ENCODE measurements at regions not wholly inside any gene's neighbourhood (a gene's known extent, or its start where the extent isn't known, plus 50 kb on each side); places are given as distances from the start of the nearest gene placed in this dataset.

- no peak for TF ChIP-seq CTCF (IDR thresholded peaks at IDR 0.05; ENCODE audit: low read depth, low read length, missing input control)
- TF ChIP-seq, protein P1, sequence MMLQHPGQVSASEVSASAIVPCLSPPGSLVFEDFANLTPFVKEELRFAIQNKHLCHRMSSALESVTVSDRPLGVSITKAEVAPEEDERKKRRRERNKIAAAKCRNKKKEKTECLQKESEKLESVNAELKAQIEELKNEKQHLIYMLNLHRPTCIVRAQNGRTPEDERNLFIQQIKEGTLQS (IDR thresholded peaks at IDR 0.05), result no peak
- TF ChIP-seq TAF1 (conservative IDR thresholded peaks at IDR 0.05), result no peak
- no peak for TF ChIP-seq YY1 (IDR thresholded peaks at IDR 0.05)
- TF ChIP-seq, protein P2, sequence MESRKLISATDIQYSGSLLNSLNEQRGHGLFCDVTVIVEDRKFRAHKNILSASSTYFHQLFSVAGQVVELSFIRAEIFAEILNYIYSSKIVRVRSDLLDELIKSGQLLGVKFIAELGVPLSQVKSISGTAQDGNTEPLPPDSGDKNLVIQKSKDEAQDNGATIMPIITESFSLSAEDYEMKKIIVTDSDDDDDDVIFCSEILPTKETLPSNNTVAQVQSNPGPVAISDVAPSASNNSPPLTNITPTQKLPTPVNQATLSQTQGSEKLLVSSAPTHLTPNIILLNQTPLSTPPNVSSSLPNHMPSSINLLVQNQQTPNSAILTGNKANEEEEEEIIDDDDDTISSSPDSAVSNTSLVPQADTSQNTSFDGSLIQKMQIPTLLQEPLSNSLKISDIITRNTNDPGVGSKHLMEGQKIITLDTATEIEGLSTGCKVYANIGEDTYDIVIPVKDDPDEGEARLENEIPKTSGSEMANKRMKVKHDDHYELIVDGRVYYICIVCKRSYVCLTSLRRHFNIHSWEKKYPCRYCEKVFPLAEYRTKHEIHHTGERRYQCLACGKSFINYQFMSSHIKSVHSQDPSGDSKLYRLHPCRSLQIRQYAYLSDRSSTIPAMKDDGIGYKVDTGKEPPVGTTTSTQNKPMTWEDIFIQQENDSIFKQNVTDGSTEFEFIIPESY (IDR thresholded peaks at IDR 0.05), result no peak
- TF ChIP-seq RAD21 (IDR thresholded peaks at IDR 0.05), result no peak
These were observed 569.1 kb downstream of the NPHP4 start for GRCh38 chr1:5423109-5423508.
